K562 (cell line): ENCODE measurements at regions not wholly inside any gene's neighbourhood (a gene's known extent, or its start where the extent isn't known, plus 50 kb on each side); places are given as distances from the start of the nearest gene placed in this dataset.

Source experiments
- CBX2 ChIP-seq: fragments of 200-600 bp; sonication (generic); IDR thresholded peaks from one replicate; pipeline ENCODE4 v1.6.1; 2012; ENCODE audit warnings: mild to moderate bottlenecking, low read length, inconsistent platforms; ENCODE audit not compliant: insufficient read depth, poor library complexity, severe bottlenecking
- CHCHD3 ChIP-seq: fragments of 250-450 bp; sonication (Bioruptor Pico); IDR thresholded peaks from 2 replicates; pipeline ENCODE4 v2.1.2; 2022; ENCODE audit warnings: mild to moderate bottlenecking
- ETV6 ChIP-seq, 3 experiments: fragments of 150-350 bp in 1 of 3; sonication (generic) in 1 of 3; formaldehyde crosslinking in 1 of 3; IDR thresholded peaks; 2 replicates each; pipeline versions ENCODE4 v1.6.1 to v1.8.0; 2014 to 2022; ENCODE audit warnings: borderline replicate concordance in 2 of 3, low read depth in 2 of 3, antibody characterized with exemption in 1 of 3, low read length in 1 of 3, mild to moderate bottlenecking in 1 of 3, missing genetic modification reagents in 1 of 3
- IRF2 ChIP-seq: sonication (generic); formaldehyde crosslinking; IDR thresholded peaks from 2 replicates; pipeline ENCODE4 v1.8.1; 2022; ENCODE audit warnings: mild to moderate bottlenecking, missing genetic modification reagents
- MXI1 ChIP-seq: IDR thresholded peaks from 2 replicates; pipeline ENCODE4 v1.6.1; 2011; ENCODE audit warnings: low read depth, mild to moderate bottlenecking, improper control_type of control experiment, low read length
- POLR2AphosphoS5 ChIP-seq: IDR thresholded peaks from 2 replicates; pipeline ENCODE4 v1.6.1; 2011; ENCODE audit warnings: mild to moderate bottlenecking, low read depth, low read length, moderate library complexity; ENCODE audit not compliant: control insufficient read depth, insufficient read depth
- TRIM28 ChIP-seq: fragments of 450-650 bp; IDR thresholded peaks from 2 replicates; pipeline ENCODE4 v1.6.1; 2017
- ZNF23 ChIP-seq: fragments of 250-450 bp; sonication (Bioruptor Pico); IDR thresholded peaks from 2 replicates; pipeline ENCODE4 v1.4.0; 2020; ENCODE audit warnings: mild to moderate bottlenecking
- ZNF699 ChIP-seq: fragments of 250-450 bp; sonication (Bioruptor Pico); IDR thresholded peaks from 2 replicates; pipeline ENCODE4 v1.8.0; 2021; ENCODE audit warnings: mild to moderate bottlenecking, moderate library complexity; ENCODE audit not compliant: insufficient replicate concordance
- ZNF830 ChIP-seq: fragments of 250-450 bp; sonication (Bioruptor Pico); IDR thresholded peaks from 2 replicates; pipeline ENCODE4 v1.5.0; 2021; ENCODE audit warnings: mild to moderate bottlenecking
- ZZZ3 ChIP-seq: fragments of 450-650 bp; IDR thresholded peaks from 2 replicates; pipeline ENCODE4 v1.6.1; 2016; ENCODE audit warnings: antibody characterized with exemption, mild to moderate bottlenecking, moderate library complexity
- TF ChIP-seq, protein P1 (sequence below): fragments of 150-350 bp; conservative IDR thresholded peaks from 2 replicates; pipeline ENCODE4 v1.6.1; 2014; ENCODE audit warnings: low read length

DNA sequence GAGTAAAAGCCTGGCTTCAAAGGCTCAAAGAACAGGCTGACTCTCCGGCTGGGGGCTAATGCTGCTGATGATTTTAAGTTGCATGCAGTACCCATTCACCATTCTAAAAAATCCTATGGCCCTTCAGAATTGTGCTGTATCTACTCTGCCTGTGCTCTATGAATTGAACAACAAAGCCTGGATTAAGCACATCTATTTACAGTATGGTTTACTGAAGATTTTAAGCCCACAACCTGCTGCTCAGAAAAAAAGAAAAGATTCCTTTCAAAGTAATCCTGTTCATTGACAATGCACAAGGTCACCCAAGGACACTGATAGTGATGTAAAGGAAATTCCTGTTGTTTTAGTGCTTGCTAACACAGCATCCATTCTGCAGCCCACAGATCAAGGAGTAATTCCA is 84.9 kb upstream of the SFRP2 start:
- TF ChIP-seq ZNF830 (CRISPR knock-in tag) (no peak), ETV6 (IDR thresholded peaks at IDR 0.05; ENCODE audit: borderline replicate concordance in 1 of 2, low read depth in 2 of 2, low read length in 1 of 2) (no peak), ETV6 (CRISPR knock-in tag; IDR thresholded peaks at IDR 0.05; ENCODE audit: borderline replicate concordance) (no peak), CBX2 (no peak), MXI1 (no peak), TRIM28 (no peak), ZNF23 (CRISPR knock-in tag) (no peak), POLR2AphosphoS5 (no peak), ZNF699 (no peak), IRF2 (CRISPR knock-in tag) (no peak), CHCHD3 (CRISPR knock-in tag) (no peak), ZZZ3 (no peak)
- TF ChIP-seq, protein P1, sequence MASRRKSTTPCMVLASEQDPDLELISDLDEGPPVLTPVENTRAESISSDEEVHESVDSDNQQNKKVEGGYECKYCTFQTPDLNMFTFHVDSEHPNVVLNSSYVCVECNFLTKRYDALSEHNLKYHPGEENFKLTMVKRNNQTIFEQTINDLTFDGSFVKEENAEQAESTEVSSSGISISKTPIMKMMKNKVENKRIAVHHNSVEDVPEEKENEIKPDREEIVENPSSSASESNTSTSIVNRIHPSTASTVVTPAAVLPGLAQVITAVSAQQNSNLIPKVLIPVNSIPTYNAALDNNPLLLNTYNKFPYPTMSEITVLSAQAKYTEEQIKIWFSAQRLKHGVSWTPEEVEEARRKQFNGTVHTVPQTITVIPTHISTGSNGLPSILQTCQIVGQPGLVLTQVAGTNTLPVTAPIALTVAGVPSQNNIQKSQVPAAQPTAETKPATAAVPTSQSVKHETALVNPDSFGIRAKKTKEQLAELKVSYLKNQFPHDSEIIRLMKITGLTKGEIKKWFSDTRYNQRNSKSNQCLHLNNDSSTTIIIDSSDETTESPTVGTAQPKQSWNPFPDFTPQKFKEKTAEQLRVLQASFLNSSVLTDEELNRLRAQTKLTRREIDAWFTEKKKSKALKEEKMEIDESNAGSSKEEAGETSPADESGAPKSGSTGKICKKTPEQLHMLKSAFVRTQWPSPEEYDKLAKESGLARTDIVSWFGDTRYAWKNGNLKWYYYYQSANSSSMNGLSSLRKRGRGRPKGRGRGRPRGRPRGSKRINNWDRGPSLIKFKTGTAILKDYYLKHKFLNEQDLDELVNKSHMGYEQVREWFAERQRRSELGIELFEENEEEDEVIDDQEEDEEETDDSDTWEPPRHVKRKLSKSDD, result no peak
